Stimulated activated CD8-positive, alpha-beta memory T cell treated with anti-CD3 and anti-CD28 coated beads, Interleukin-7, amount 100 ng/mL, for 1 hour (primary cell): ENCODE measurements at regions not wholly inside any gene's neighbourhood (a gene's known extent, or its start where the extent isn't known, plus 50 kb on each side); places are given as distances from the start of the nearest gene placed in this dataset.

ENCODE experiments used
- DNase-seq, 2 donors: peaks; one replicate each; pipeline ENCODE4 v3.0.0-alpha.2; 2020; ENCODE audit warnings: low read depth in 2 of 2

- no peak for DNase-seq
Observed at GRCh38 chr9:90379771-90380170, 262.9 kb downstream of the DIRAS2 start.

- no peak for DNase-seq
Observed at GRCh38 chr9:90385146-90385545, 257.5 kb downstream of the DIRAS2 start.

- DNase-seq: no peak
Observed at GRCh38 chr9:90393365-90394152, 249.1 kb downstream of the DIRAS2 start.

GRCh38 chr9:90394871-90395270 is 247.8 kb downstream of the DIRAS2 start:
- no peak for DNase-seq

GRCh38 chr9:90400091-90400490 is 242.5 kb downstream of the DIRAS2 start:
- no peak for DNase-seq

GRCh38 chr9:90408659-90409058 is 234.0 kb downstream of the DIRAS2 start:
- no peak for DNase-seq

GRCh38 chr9:90419221-90419851 is 223.3 kb downstream of the DIRAS2 start:
- DNase-seq: no peak

- no peak for DNase-seq
Observed at GRCh38 chr9:90420211-90420610, 222.4 kb downstream of the DIRAS2 start.

GRCh38 chr9:90420768-90421513 is 221.7 kb downstream of the DIRAS2 start:
- no peak for DNase-seq

GRCh38 chr9:90421786-90422185 is 220.8 kb downstream of the DIRAS2 start:
- no peak for DNase-seq

- DNase-seq: no peak
Observed at GRCh38 chr9:90423661-90424193, 218.9 kb downstream of the DIRAS2 start.

- no peak for DNase-seq
Observed at GRCh38 chr9:90428517-90428916, 214.1 kb downstream of the DIRAS2 start.

- DNase-seq: no peak
Observed at GRCh38 chr9:90432951-90433350, 209.7 kb downstream of the DIRAS2 start.

- DNase-seq: no peak
Observed at GRCh38 chr9:90433398-90433941, 209.2 kb downstream of the DIRAS2 start.

- DNase-seq: no peak
Observed at GRCh38 chr9:90441814-90442213, 200.8 kb downstream of the DIRAS2 start.

GRCh38 chr9:90442723-90443122 is 199.9 kb downstream of the DIRAS2 start:
- no peak for DNase-seq

- DNase-seq: no peak
Observed at GRCh38 chr9:90444609-90445204, 197.9 kb downstream of the DIRAS2 start.

- no peak for DNase-seq
Observed at GRCh38 chr9:90445391-90445790, 197.2 kb downstream of the DIRAS2 start.

GRCh38 chr9:90446200-90446948 is 196.2 kb downstream of the DIRAS2 start:
- DNase-seq: no peak

- no peak for DNase-seq
Observed at GRCh38 chr9:90447773-90448172, 194.9 kb downstream of the DIRAS2 start.
